HepG2 (cell line): ENCODE measurements at regions not wholly inside any gene's neighbourhood (a gene's known extent, or its start where the extent isn't known, plus 50 kb on each side); places are given as distances from the start of the nearest gene placed in this dataset.

Source experiments
- ETV5 ChIP-seq: IDR thresholded peaks from 2 replicates; pipeline ENCODE4 v1.6.1; 2018; ENCODE audit warnings: missing biosample characterization, missing genetic modification reagents, inconsistent platforms, borderline replicate concordance
- MED13 ChIP-seq: sonication (generic); formaldehyde crosslinking; IDR thresholded peaks from 2 replicates; pipeline ENCODE4 v1.5.0; 2020; ENCODE audit warnings: missing genetic modification reagents
- NCOA1 ChIP-seq: sonication (generic); formaldehyde crosslinking; IDR thresholded peaks from 2 replicates; pipeline ENCODE4 v1.9.0; 2021; ENCODE audit warnings: missing genetic modification reagents
- SIN3A ChIP-seq: IDR thresholded peaks from 2 replicates; pipeline ENCODE4 v1.6.1; 2011; ENCODE audit warnings: low read depth, mild to moderate bottlenecking, control low read depth, low read length, borderline replicate concordance
- U2AF2 ChIP-seq: fragments of 200-400 bp; formaldehyde crosslinking; IDR thresholded peaks from 2 replicates; pipeline ENCODE4 v1.6.1; 2017; ENCODE audit warnings: low read depth, mild to moderate bottlenecking, low read length
- YEATS4 ChIP-seq: sonication (generic); formaldehyde crosslinking; IDR thresholded peaks from 2 replicates; pipeline ENCODE4 v1.4.0; 2020; ENCODE audit warnings: missing genetic modification reagents, borderline replicate concordance
- ZC3H13 ChIP-seq: sonication (generic); formaldehyde crosslinking; IDR thresholded peaks from 2 replicates; pipeline ENCODE4 v1.8.1; 2023; ENCODE audit warnings: mild to moderate bottlenecking, missing genetic modification reagents, moderate library complexity
- ZFX ChIP-seq: sonication (generic); formaldehyde crosslinking; IDR thresholded peaks from 2 replicates; pipeline ENCODE4 v1.4.0; 2020; ENCODE audit warnings: mild to moderate bottlenecking, low read depth, missing genetic modification reagents, moderate library complexity
- ZNF10 ChIP-seq: sonication (generic); formaldehyde crosslinking; IDR thresholded peaks from 2 replicates; pipeline ENCODE4 v1.4.0; 2020; ENCODE audit warnings: mild to moderate bottlenecking, low read depth, missing genetic modification reagents, borderline replicate concordance
- ZNF274 ChIP-seq: sonication (generic); formaldehyde crosslinking; IDR thresholded peaks from 2 replicates; pipeline ENCODE4 v1.5.1; 2020; ENCODE audit warnings: mild to moderate bottlenecking, missing genetic modification reagents
- ZNF382 ChIP-seq: sonication (generic); formaldehyde crosslinking; IDR thresholded peaks from 2 replicates; pipeline ENCODE4 v1.5.0; 2020; ENCODE audit warnings: missing genetic modification reagents, mild to moderate bottlenecking, borderline replicate concordance
- ZNF644 ChIP-seq: IDR thresholded peaks from 2 replicates; pipeline ENCODE4 v1.6.1; 2016; ENCODE audit warnings: low read depth
- ZNF776 ChIP-seq: sonication (generic); formaldehyde crosslinking; IDR thresholded peaks from 2 replicates; pipeline ENCODE4 v1.4.0; 2020; ENCODE audit warnings: mild to moderate bottlenecking, missing genetic modification reagents
- ZNF850 ChIP-seq: sonication (generic); formaldehyde crosslinking; conservative IDR thresholded peaks from 2 replicates; pipeline ENCODE4 v1.9.0; 2021; ENCODE audit warnings: mild to moderate bottlenecking, missing genetic modification reagents
- TF ChIP-seq, protein P1 (sequence below): IDR thresholded peaks from 2 replicates; pipeline ENCODE4 v1.6.1; 2016; ENCODE audit warnings: low read depth, missing genetic modification reagents, missing compliant biosample characterization
- TF ChIP-seq, protein P2 (sequence below): sonication (generic); formaldehyde crosslinking; IDR thresholded peaks from 2 replicates; pipeline ENCODE4 v1.5.0; 2020; ENCODE audit warnings: missing genetic modification reagents
- TF ChIP-seq, protein P3 (sequence below): sonication (generic); formaldehyde crosslinking; IDR thresholded peaks from 2 replicates; pipeline ENCODE4 v1.4.0; 2020; ENCODE audit warnings: missing genetic modification reagents

DNA sequence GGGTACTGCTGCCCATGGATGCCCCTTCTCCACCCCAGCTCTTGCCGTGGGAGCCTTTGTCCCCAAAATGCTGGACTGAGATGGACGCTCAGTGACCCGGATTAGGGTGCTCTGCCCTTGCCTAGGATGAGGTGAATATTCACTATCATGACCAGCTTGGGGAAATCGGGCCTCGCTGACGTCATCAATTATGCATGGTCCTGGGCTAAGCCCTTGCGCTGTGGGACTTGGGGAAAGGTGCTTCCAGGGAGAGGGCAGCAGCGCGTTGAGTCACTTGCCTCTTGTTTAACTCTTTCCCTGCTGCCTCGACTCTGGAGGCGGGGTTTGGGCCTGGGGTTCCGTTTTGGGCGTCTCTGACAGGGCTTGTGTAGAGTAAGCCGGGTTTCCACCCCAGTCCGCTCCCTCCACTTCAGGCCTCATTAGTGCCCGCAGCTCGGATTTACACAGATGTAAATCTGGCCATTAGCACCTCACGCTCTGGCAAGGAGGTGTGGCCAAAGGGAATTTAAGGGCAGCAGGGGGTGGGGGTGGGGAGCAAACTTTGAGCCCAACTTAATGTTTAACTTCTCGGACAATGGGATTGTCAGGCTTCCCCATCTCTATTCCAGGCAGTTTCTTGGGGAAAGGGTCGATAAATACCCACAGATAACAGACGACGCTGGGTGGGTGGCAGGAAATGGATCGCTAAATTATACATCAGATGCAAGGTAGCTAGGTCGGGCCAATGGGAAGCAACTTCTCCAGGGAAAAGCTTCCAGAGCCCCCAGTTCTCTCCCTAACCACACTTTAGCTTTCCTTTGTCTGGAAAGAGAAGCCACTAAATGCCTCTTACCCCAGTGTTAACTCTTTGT, 51.3 kb upstream of the TCF7L2 start (continued):
- TF ChIP-seq, protein P1, sequence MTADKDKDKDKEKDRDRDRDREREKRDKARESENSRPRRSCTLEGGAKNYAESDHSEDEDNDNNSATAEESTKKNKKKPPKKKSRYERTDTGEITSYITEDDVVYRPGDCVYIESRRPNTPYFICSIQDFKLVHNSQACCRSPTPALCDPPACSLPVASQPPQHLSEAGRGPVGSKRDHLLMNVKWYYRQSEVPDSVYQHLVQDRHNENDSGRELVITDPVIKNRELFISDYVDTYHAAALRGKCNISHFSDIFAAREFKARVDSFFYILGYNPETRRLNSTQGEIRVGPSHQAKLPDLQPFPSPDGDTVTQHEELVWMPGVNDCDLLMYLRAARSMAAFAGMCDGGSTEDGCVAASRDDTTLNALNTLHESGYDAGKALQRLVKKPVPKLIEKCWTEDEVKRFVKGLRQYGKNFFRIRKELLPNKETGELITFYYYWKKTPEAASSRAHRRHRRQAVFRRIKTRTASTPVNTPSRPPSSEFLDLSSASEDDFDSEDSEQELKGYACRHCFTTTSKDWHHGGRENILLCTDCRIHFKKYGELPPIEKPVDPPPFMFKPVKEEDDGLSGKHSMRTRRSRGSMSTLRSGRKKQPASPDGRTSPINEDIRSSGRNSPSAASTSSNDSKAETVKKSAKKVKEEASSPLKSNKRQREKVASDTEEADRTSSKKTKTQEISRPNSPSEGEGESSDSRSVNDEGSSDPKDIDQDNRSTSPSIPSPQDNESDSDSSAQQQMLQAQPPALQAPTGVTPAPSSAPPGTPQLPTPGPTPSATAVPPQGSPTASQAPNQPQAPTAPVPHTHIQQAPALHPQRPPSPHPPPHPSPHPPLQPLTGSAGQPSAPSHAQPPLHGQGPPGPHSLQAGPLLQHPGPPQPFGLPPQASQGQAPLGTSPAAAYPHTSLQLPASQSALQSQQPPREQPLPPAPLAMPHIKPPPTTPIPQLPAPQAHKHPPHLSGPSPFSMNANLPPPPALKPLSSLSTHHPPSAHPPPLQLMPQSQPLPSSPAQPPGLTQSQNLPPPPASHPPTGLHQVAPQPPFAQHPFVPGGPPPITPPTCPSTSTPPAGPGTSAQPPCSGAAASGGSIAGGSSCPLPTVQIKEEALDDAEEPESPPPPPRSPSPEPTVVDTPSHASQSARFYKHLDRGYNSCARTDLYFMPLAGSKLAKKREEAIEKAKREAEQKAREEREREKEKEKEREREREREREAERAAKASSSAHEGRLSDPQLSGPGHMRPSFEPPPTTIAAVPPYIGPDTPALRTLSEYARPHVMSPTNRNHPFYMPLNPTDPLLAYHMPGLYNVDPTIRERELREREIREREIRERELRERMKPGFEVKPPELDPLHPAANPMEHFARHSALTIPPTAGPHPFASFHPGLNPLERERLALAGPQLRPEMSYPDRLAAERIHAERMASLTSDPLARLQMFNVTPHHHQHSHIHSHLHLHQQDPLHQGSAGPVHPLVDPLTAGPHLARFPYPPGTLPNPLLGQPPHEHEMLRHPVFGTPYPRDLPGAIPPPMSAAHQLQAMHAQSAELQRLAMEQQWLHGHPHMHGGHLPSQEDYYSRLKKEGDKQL = no peak
- TF ChIP-seq ZNF850 (CRISPR knock-in tag) (no peak), MED13 (CRISPR knock-in tag) (no peak), ZFX (CRISPR knock-in tag) (peak; percentile 74), ZNF776 (CRISPR knock-in tag) (no peak), ZNF274 (CRISPR knock-in tag) (peak; percentile 82; the same call in 1 of the 2 replicates), U2AF2 (no peak), YEATS4 (CRISPR knock-in tag) (peak; percentile 53; the same call in 1 of the 2 replicates), SIN3A (0 out of 2 replicates have a peak, but pooled peaks have one; percentile 32), NCOA1 (CRISPR knock-in tag) (no peak), ZNF10 (CRISPR knock-in tag) (no peak), ZC3H13 (CRISPR knock-in tag) (no peak), ZNF644 (CRISPR knock-in tag) (peak; percentile 33; the same call in 1 of the 2 replicates), ETV5 (CRISPR knock-in tag) (peak; percentile 50; the same call in 1 of the 2 replicates), ZNF382 (CRISPR knock-in tag) (no peak)
- TF ChIP-seq, protein P2, sequence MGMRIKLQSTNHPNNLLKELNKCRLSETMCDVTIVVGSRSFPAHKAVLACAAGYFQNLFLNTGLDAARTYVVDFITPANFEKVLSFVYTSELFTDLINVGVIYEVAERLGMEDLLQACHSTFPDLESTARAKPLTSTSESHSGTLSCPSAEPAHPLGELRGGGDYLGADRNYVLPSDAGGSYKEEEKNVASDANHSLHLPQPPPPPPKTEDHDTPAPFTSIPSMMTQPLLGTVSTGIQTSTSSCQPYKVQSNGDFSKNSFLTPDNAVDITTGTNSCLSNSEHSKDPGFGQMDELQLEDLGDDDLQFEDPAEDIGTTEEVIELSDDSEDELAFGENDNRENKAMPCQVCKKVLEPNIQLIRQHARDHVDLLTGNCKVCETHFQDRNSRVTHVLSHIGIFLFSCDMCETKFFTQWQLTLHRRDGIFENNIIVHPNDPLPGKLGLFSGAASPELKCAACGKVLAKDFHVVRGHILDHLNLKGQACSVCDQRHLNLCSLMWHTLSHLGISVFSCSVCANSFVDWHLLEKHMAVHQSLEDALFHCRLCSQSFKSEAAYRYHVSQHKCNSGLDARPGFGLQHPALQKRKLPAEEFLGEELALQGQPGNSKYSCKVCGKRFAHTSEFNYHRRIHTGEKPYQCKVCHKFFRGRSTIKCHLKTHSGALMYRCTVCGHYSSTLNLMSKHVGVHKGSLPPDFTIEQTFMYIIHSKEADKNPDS = no peak
- TF ChIP-seq, protein P3, sequence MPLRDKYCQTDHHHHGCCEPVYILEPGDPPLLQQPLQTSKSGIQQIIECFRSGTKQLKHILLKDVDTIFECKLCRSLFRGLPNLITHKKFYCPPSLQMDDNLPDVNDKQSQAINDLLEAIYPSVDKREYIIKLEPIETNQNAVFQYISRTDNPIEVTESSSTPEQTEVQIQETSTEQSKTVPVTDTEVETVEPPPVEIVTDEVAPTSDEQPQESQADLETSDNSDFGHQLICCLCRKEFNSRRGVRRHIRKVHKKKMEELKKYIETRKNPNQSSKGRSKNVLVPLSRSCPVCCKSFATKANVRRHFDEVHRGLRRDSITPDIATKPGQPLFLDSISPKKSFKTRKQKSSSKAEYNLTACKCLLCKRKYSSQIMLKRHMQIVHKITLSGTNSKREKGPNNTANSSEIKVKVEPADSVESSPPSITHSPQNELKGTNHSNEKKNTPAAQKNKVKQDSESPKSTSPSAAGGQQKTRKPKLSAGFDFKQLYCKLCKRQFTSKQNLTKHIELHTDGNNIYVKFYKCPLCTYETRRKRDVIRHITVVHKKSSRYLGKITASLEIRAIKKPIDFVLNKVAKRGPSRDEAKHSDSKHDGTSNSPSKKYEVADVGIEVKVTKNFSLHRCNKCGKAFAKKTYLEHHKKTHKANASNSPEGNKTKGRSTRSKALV (CRISPR knock-in tag) = no peak
